Prostate gland (tissue), 2 donors: ENCODE measurements at regions not wholly inside any gene's neighbourhood (a gene's known extent, or its start where the extent isn't known, plus 50 kb on each side); places are given as distances from the start of the nearest gene placed in this dataset.

Experiments used
- CTCF ChIP-seq, 4 experiments: fragments of 200-600 bp in 2 of 4; fragments of 450-650 bp in 2 of 4; sonication (generic) in 2 of 4; IDR thresholded peaks; 1 replicate in 3 of 4; 2 replicates in 1 of 4; pipeline ENCODE4 v1.5.1; 2016 to 2019; ENCODE audit warnings: antibody characterized with exemption in 4 of 4, mild to moderate bottlenecking in 2 of 4, moderate library complexity in 2 of 4
- POLR2A ChIP-seq: fragments of 450-650 bp; IDR thresholded peaks from one replicate; pipeline ENCODE4 v1.6.1; 2016; ENCODE audit warnings: antibody characterized with exemption, mild to moderate bottlenecking
- POLR2AphosphoS5 ChIP-seq: sonication (generic); formaldehyde crosslinking; IDR thresholded peaks from one replicate; pipeline ENCODE4 v1.6.1; 2017; ENCODE audit warnings: antibody characterized with exemption

- TF ChIP-seq CTCF (IDR thresholded peaks at IDR 0.05) (no peak), POLR2A (no peak), POLR2AphosphoS5 (no peak)
Measured at GRCh38 chr2:12877761-12878160, 161.0 kb downstream of the TRIB2 start.
